ENCODE measurements at regions not wholly inside any gene's neighbourhood (a gene's known extent, or its start where the extent isn't known, plus 50 kb on each side); places are given as distances from the start of the nearest gene placed in this dataset.

DNA sequence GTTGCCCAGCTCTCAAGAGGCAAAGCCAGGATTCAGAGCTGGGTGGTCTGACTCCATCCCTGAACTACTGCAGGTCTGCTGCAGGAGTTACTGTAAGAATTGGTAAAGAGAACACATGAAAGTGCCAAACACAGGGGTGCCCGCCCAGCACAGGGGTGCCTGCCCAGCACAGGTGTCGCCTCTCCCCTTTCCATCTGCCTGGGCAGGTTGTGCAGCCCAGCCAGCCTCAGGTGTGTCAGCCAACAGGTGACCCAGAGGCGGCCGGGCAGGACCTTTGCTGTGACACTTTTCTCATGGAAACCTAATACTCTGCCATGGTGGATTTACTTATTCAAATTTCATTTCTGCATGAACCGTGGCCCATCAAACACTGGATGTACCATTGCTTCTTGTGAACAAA lies 289.7 kb upstream of the IRX4 start:
- no peaks in the 10 kb centered on the region for H3K79me2 ChIP-seq (ENCODE audit: low read length)
- no peaks in the 10 kb centered on the region for H3K4me1 ChIP-seq (ENCODE audit: insufficient read depth, low read length)
- no peak overlapping the region for H3K4me2 ChIP-seq (ENCODE audit: low read length)
- no peak for TF ChIP-seq EZH2 (IDR thresholded peaks at IDR 0.05; ENCODE audit: low read length, unreplicated experiment)
- no peak for TF ChIP-seq EZH2phosphoT487 (IDR thresholded peaks at IDR 0.05; ENCODE audit: borderline replicate concordance, low read length)
- TF ChIP-seq, protein P1, sequence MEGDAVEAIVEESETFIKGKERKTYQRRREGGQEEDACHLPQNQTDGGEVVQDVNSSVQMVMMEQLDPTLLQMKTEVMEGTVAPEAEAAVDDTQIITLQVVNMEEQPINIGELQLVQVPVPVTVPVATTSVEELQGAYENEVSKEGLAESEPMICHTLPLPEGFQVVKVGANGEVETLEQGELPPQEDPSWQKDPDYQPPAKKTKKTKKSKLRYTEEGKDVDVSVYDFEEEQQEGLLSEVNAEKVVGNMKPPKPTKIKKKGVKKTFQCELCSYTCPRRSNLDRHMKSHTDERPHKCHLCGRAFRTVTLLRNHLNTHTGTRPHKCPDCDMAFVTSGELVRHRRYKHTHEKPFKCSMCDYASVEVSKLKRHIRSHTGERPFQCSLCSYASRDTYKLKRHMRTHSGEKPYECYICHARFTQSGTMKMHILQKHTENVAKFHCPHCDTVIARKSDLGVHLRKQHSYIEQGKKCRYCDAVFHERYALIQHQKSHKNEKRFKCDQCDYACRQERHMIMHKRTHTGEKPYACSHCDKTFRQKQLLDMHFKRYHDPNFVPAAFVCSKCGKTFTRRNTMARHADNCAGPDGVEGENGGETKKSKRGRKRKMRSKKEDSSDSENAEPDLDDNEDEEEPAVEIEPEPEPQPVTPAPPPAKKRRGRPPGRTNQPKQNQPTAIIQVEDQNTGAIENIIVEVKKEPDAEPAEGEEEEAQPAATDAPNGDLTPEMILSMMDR (conservative IDR thresholded peaks at IDR 0.05; ENCODE audit: low read depth, low read length), result no peak
- DNase-seq (no peak), ATAC-seq (no peak)
- no peaks in the 10 kb centered on the region for H3K36me3 ChIP-seq (ENCODE audit: low read depth, low read length)
- H3K27ac ChIP-seq (ENCODE audit: low read length), result no peak overlapping the region
- peaks cover 76% of the 10 kb centered on the region for H3K27me3 ChIP-seq (ENCODE audit: low read length)
- H4K20me1 ChIP-seq (ENCODE audit: low read length), result no peaks in the 10 kb centered on the region
- H3K4me3 ChIP-seq (ENCODE audit: low read length), result no peak overlapping the region
- no peaks in the 10 kb centered on the region for H3K9me3 ChIP-seq (ENCODE audit: low read length)
- POLR2A ChIA-PET (ENCODE audit: unreplicated experiment), result no interaction called here
- H3F3A ChIP-seq (ENCODE audit: low read length, unreplicated experiment), result no peaks in the 10 kb centered on the region
- intact Hi-C loops (cut with micrococcal nuclease), result no loop called here
- H3K9me2 ChIP-seq (replicated peaks; ENCODE audit: low read length), result no peaks in the 10 kb centered on the region
- no peak overlapping the region for H2AFZ ChIP-seq (ENCODE audit: low read length)
- H3K9ac ChIP-seq (ENCODE audit: low read length), result no peak overlapping the region
- CTCF ChIA-PET, result no interaction called here
- BruUV-seq (replicated peaks), result no TSS peak

- no peaks in the 10 kb centered on the region for H4K20me1 ChIP-seq (ENCODE audit: low read length)
- no peaks in the 10 kb centered on the region for H3K9me2 ChIP-seq (replicated peaks; ENCODE audit: low read length)
These were observed 288.0 kb upstream of the IRX4 start for GRCh38 chr5:2170761-2171160.

More at GRCh38 chr5:2170761-2171160, 288.0 kb upstream of the IRX4 start:
- no TSS peak for BruUV-seq (replicated peaks)
- no peak for DNase-seq
- H2AFZ ChIP-seq (ENCODE audit: low read length), result no peak overlapping the region
- TF ChIP-seq, protein P1 (conservative IDR thresholded peaks at IDR 0.05; ENCODE audit: low read depth, low read length), result no peak
- no peak for TF ChIP-seq EZH2 (IDR thresholded peaks at IDR 0.05; ENCODE audit: low read length, unreplicated experiment)
- TF ChIP-seq EZH2phosphoT487 (IDR thresholded peaks at IDR 0.05; ENCODE audit: borderline replicate concordance, low read length), result no peak
- H3K27me3 ChIP-seq (ENCODE audit: low read length), result peaks cover 93% of the 10 kb centered on the region
- H3K27ac ChIP-seq (ENCODE audit: low read length), result no peak overlapping the region
- H3F3A ChIP-seq (ENCODE audit: low read length, unreplicated experiment), result no peaks in the 10 kb centered on the region
- POLR2A ChIA-PET (ENCODE audit: unreplicated experiment), result no interaction called here
- H3K4me3 ChIP-seq (ENCODE audit: low read length), result no peak overlapping the region
- no peak for ATAC-seq
- no peaks in the 10 kb centered on the region for H3K79me2 ChIP-seq (ENCODE audit: low read length)
- intact Hi-C loops (cut with micrococcal nuclease), result no loop called here
- no peak overlapping the region for H3K9ac ChIP-seq (ENCODE audit: low read length)
- no peaks in the 10 kb centered on the region for H3K9me3 ChIP-seq (ENCODE audit: low read length)
- H3K4me2 ChIP-seq (ENCODE audit: low read length), result no peak overlapping the region
- H3K4me1 ChIP-seq (ENCODE audit: insufficient read depth, low read length), result no peaks in the 10 kb centered on the region
- H3K36me3 ChIP-seq (ENCODE audit: low read depth, low read length), result no peaks in the 10 kb centered on the region
- CTCF ChIA-PET, result no interaction called here
